ENCODE measurements at regions not wholly inside any gene's neighbourhood (a gene's known extent, or its start where the extent isn't known, plus 50 kb on each side); places are given as distances from the start of the nearest gene placed in this dataset.
"Not testable (repeated sequence)": the region's sequence is repeated elsewhere in the genome, so short reads cannot be mapped to it uniquely, and the experiment has no call there.

DNA sequence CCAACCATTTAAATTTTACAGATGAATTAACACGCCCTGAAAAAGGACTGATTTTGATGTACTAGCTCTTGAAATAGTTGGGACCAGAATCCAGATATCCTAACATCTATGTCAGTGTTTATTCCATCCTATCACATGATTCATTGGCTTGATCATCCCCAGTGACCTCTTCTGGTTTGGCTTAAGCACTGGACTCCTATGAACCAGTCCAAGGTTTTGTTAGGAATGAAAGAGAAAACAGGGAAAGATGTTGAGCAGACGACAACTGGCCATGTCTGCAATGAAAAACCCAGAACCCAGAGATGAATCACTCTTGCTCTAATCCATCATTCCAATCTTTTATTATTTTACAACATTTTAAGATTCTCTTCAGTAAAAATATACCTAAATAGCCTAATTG, 1080.9 kb downstream of the SORCS1 start:
- DNase-seq (ENCODE audit: low spot score) = no peak

DNA sequence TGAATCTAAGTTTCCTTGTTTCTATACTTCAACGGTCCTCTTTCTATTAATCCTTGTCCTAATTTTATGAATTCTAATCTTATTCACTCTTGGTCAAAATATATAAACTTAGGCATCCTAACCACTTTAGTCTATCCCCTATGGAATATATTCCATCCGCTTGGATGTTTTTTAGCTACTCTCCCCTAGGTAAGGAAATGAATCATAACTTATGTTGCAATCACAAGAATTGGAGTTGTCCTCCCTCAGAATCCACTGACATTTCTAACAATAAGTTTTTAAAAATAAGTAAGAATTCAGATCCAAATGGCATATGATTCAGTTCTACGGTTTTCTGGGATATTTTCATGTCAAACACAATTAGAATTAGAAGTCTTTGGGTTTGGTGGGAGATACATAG, 1081.6 kb downstream of the SORCS1 start:
- no peak for DNase-seq (ENCODE audit: low spot score)

- DNase-seq (ENCODE audit: low spot score) = no peak
Observed at GRCh38 chr10:106078895-106079576, 1085.5 kb downstream of the SORCS1 start.

DNA sequence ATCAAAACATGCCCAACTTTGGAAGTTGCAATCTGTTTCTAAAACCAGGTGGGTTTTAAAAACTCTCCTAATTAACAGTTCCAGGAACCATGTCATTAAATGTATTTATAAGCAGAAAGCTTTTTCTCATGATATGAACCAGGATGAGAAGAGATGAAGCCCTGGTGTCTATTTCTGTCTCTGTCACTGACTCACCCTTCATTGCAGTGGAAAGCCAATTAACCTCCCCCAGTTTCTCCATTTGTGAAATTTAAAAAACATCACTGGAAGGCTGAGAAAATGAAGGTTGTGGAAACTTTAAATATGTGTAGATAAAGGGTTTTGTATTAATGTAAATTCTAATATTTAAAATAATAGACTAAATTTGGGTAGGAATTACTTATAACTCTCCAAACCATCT, 1088.0 kb downstream of the SORCS1 start:
- DNase-seq (ENCODE audit: low spot score) = no peak

- no peak for DNase-seq (ENCODE audit: low spot score)
Observed at GRCh38 chr10:106053061-106053460, 1111.4 kb downstream of the SORCS1 start.

- no peak for DNase-seq (ENCODE audit: low spot score)
Observed at GRCh38 chr10:106044503-106044902, 1120.0 kb downstream of the SORCS1 start.

DNA sequence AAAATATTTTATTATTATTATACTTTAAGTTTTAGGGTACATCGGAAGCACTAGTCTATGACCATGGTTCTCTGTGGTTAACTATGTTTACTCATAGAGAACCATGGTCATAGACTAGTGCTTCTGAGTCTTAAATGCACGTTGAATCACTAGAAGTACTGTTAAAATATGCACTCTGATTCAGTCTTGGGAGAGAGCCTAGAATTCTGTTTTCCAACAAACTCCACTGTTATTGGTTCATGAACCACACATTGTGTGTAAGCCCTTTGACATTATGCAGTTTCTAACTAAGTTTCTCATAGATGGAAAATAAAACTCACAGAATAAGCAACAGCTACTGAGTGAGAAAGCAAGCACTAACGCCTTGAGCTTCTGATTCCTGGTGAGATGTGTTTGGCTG, 1120.6 kb downstream of the SORCS1 start:
- DNase-seq (ENCODE audit: low spot score) = no peak

- DNase-seq (ENCODE audit: low spot score) = no peak
Observed at GRCh38 chr10:106038246-106038645, 1126.3 kb downstream of the SORCS1 start.

GRCh38 chr10:106033065-106033464, 1131.4 kb downstream of the SORCS1 start:
- DNase-seq (ENCODE audit: low spot score) = no peak

- DNase-seq (ENCODE audit: low spot score) = no peak
Observed at GRCh38 chr10:106032450-106033002, 1132.0 kb downstream of the SORCS1 start.

DNA sequence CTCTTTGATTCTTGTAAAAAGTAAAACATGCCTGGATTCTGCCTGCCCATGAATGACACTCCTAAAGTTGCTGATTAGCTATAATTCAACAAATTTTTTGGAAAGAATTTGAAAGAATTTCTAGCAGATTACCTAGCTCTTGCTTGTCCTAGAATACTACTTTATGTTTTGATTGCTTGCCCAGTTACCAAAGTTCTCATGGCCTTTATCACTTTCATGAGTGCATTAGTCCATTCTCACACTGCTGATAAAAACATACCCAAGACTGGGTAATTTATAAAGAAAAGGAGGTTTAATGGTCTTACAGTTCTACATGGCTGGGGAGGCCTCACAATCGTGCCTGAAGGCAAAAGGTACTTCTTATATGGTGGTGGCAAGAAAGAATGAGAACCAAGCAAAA, 1137.3 kb downstream of the SORCS1 start:
- DNase-seq (ENCODE audit: low spot score) = no peak

GRCh38 chr10:106025208-106025811, 1139.2 kb downstream of the SORCS1 start:
- no peak for DNase-seq (ENCODE audit: low spot score)

GRCh38 chr10:106023329-106023728, 1141.2 kb downstream of the SORCS1 start:
- DNase-seq (ENCODE audit: low spot score) = no peak

- DNase-seq (ENCODE audit: low spot score) = not testable (repeated sequence)
Observed at GRCh38 chr10:106019559-106019958, 1144.9 kb downstream of the SORCS1 start.

DNA sequence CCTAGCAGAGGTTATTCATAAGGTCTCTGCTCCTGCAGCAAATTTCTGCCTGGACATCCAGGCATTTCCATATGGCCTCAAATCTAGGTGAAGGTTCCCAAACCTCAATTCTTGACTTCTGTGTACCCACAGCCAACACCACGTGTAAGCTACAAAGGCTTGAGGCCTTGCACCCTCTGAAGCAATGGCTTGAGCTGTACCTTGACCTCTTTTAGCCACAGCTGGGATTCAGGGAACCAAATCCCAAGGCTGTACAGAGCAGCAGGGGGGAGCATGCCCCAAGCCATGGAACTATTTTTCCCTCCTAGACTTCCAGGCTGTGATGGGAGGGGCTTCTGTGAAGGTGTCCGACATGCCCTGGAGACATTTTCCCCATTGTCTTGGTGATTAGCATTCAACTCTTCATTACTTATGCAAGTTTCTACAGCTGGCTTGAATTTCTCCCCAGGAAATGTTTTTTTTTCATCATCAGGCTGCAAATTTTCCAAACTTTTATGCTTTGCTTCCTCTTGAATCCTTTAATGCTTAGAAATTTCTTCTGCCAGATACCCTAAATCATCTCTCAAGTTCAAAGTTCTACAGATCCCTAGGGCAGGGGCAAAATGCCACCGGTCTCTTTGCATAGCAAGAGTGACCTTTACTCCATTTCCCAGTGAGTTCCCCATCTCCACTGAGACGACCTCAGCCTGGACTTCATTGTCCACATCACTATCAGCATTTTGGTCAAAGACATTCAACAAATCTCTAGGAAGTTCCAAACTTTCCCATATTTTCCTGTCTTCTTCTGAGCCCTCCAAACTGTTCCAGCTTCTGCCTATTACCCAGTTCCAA, 1148.9 kb downstream of the SORCS1 start:
- not testable (repeated sequence) for DNase-seq (ENCODE audit: low spot score)

DNA sequence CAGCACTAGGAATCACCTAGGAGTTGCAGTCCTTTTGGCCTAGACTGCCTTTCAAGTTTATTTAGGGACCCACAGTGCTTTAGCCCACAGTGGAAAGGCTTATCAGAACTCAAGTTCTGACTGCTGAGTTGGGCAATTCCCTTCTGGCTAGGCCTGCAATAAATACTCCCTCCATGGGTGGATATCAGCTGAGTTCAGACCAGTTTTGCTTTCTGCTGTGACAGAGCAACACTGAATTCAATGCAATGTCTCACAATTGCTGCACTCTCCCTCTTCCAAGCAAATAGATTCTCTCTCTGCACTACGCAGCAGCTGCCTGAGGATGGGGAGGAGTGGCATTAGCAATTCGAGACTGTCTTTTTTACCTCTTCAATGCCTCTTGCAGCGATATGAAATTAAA, 1153.3 kb downstream of the SORCS1 start:
- DNase-seq (ENCODE audit: low spot score) = no peak

GRCh38 chr10:106000721-106001120, 1163.8 kb downstream of the SORCS1 start:
- no peak for DNase-seq (ENCODE audit: low spot score)

- no peak for DNase-seq (ENCODE audit: low spot score)
Observed at GRCh38 chr10:105993609-105994008, 1170.9 kb downstream of the SORCS1 start.

DNA sequence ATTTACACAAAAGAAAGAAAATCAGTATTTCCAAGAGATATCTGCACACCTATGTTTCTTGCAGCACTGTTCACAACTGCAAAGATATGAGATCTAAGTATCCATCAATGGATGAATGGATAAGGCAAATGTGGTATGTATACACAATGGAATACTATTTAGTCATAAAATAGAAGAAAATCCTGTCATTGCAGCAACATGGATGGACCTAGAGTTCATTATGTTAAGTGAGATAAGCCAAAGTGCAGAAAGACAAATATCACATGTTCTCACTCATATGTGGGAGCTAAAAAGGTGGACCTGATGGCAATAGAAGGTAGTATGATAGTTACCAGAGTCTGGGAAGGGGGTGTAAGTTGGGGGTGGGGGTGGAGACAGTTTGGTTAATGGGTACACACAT, 1171.6 kb downstream of the SORCS1 start:
- DNase-seq (ENCODE audit: low spot score) = no peak

- no peak for DNase-seq (ENCODE audit: low spot score)
Observed at GRCh38 chr10:105990529-105990928, 1174.0 kb downstream of the SORCS1 start.

- DNase-seq (ENCODE audit: low spot score) = peak; percentile 85
Observed at GRCh38 chr10:105989995-105990394, 1174.5 kb downstream of the SORCS1 start.

DNA sequence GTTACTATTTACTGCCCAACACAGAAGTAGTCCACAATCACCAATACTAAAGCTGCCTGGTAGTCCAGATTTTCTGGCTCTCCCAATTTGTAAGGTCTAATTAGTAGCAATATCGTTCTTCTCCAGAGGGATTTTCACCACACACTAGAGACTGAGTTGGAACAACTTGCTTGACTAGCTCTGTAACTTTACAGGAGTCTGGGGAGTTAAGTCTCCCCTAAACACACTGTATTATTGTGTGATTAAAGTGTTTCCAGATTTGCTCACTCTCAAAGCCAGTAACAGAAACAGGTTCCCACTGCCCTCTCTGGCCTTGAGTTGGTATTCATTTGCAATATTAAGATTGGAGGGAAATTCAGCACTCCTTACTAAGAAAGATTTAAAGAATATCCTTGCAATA, 1175.7 kb downstream of the SORCS1 start:
- no peak for DNase-seq (ENCODE audit: low spot score)
